ENCODE measurements at regions not wholly inside any gene's neighbourhood (a gene's known extent, or its start where the extent isn't known, plus 50 kb on each side); places are given as distances from the start of the nearest gene placed in this dataset.

- intact Hi-C loops (cut with micrococcal nuclease) = no loop called here
Observed at GRCh38 chr18:50494569-50494968, 65.3 kb upstream of the MAPK4 start.

More at GRCh38 chr18:50494569-50494968, 65.3 kb upstream of the MAPK4 start:
- Histone ChIP-seq H3K4me2 (ENCODE audit: low read length) (no peak overlapping the region), H3K36me3 (ENCODE audit: control insufficient read depth in 1 of 2, insufficient read depth in 2 of 2, low read length in 2 of 2) (no peaks in the 10 kb centered on the region), H2AFZ (ENCODE audit: low read depth, low read length, poor library complexity, severe bottlenecking) (no peak overlapping the region), H3K9me3 (ENCODE audit: control insufficient read depth in 1 of 2, insufficient read depth in 1 of 2, low read depth in 1 of 2, low read length in 2 of 2) (no peaks in the 10 kb centered on the region), H3K4me3 (replicated peaks in 1 of 2; ENCODE audit: low read depth in 1 of 2, low read length in 2 of 2) (no peak overlapping the region), H3K27me3 (ENCODE audit: insufficient read depth, low read length) (no peaks in the 10 kb centered on the region), H3K4me1 (ENCODE audit: control insufficient read depth in 1 of 2, insufficient read depth in 2 of 2, low read length in 2 of 2) (no peaks in the 10 kb centered on the region), H3K79me2 (ENCODE audit: insufficient read depth, low read length) (no peaks in the 10 kb centered on the region), H4K20me1 (ENCODE audit: insufficient read depth) (no peaks in the 10 kb centered on the region), H3K9ac (ENCODE audit: low read length) (no peak overlapping the region), H3K27ac (ENCODE audit: low read depth, low read length) (no peak overlapping the region), H3K9me2 (ENCODE audit: insufficient read depth) (no peaks in the 10 kb centered on the region)
- TF ChIP-seq ELF1 (IDR thresholded peaks at IDR 0.05; ENCODE audit: borderline replicate concordance, low read depth) = no peak
- TF ChIP-seq JUND (IDR thresholded peaks at IDR 0.05) = no peak
- no peak for TF ChIP-seq POLR2A (IDR thresholded peaks at IDR 0.05; ENCODE audit: borderline replicate concordance, extremely low read depth, insufficient read depth, insufficient read length)
- TF ChIP-seq CEBPB (IDR thresholded peaks at IDR 0.05; ENCODE audit: low read depth) = no peak
- no peak for TF ChIP-seq CTCF (IDR thresholded peaks at IDR 0.05 in 2 of 3, conservative IDR thresholded peaks at IDR 0.05 in 1 of 3; ENCODE audit: borderline replicate concordance in 1 of 3, insufficient read depth in 1 of 3, low read depth in 2 of 3, low read length in 2 of 3)
- TF ChIP-seq FOSL1 (IDR thresholded peaks at IDR 0.05; ENCODE audit: low read depth) = no peak
- no peak for TF ChIP-seq TCF7L2 (IDR thresholded peaks at IDR 0.05; ENCODE audit: borderline replicate concordance, extremely low read depth, insufficient read depth, insufficient read length)
- no peak for TF ChIP-seq ZBTB33 (IDR thresholded peaks at IDR 0.05; ENCODE audit: extremely low read depth, insufficient replicate concordance, low read length)
- TF ChIP-seq ZFX (IDR thresholded peaks at IDR 0.05) = no peak
- no peak for TF ChIP-seq REST (IDR thresholded peaks at IDR 0.05; ENCODE audit: low read depth)
- TF ChIP-seq EZH2 (IDR thresholded peaks at IDR 0.05) = no peak
- TF ChIP-seq ZNF274 (IDR thresholded peaks at IDR 0.05; ENCODE audit: low read depth, low read length) = no peak
- TF ChIP-seq EGR1 (IDR thresholded peaks at IDR 0.05; ENCODE audit: low read depth) = no peak
- no peak for DNase-seq (ENCODE audit: low read depth, low spot score)
- ChIA-PET RAD21 (ENCODE audit: low non-redundant PET in 1 of 2, low total read pairs in 2 of 2, uncharacterized antibody in 2 of 2, unreplicated experiment in 2 of 2) (no interaction called here), POLR2A (no interaction called here), CTCF (no interaction called here)
- BruUV-seq (replicated peaks) = no TSS peak
- ATAC-seq = no peak
